Erythroblast (primary cell): ENCODE measurements at regions not wholly inside any gene's neighbourhood (a gene's known extent, or its start where the extent isn't known, plus 50 kb on each side); places are given as distances from the start of the nearest gene placed in this dataset.

Experiments
- GATA1 ChIP-seq: IDR thresholded peaks from 2 replicates; pipeline ENCODE4 v1.6.1; 2011; ENCODE audit warnings: low read depth, mild to moderate bottlenecking, control low read depth, low read length, moderate library complexity
- POLR2A ChIP-seq: IDR thresholded peaks from 2 replicates; pipeline ENCODE4 v1.6.1; 2011; ENCODE audit warnings: mild to moderate bottlenecking, low read length

- TF ChIP-seq POLR2A (no peak), GATA1 (no peak)
These were observed 155.0 kb upstream of the LYZL2 start for GRCh38 chr10:30784524-30784896.
